ENCODE measurements at regions not wholly inside any gene's neighbourhood (a gene's known extent, or its start where the extent isn't known, plus 50 kb on each side); places are given as distances from the start of the nearest gene placed in this dataset.

- no peaks in the 10 kb centered on the region for H3K27me3 ChIP-seq
- H3K4me3 ChIP-seq (ENCODE audit: low read depth, low read length), result no peak overlapping the region
- no peaks in the 10 kb centered on the region for H3K4me1 ChIP-seq
- H3K36me3 ChIP-seq, result no peaks in the 10 kb centered on the region
- no peak for TF ChIP-seq CTCF (IDR thresholded peaks at IDR 0.05; ENCODE audit: low read depth, low read length)
- H3K9me3 ChIP-seq, result no peaks in the 10 kb centered on the region
- DNase-seq, result no peak
Measured at GRCh38 chr7:46725838-46726237, 804.8 kb upstream of the IGFBP3 start.

GRCh38 chr7:46725136-46725535 lies 804.1 kb upstream of the IGFBP3 start:
- Histone ChIP-seq H3K27me3 (no peaks in the 10 kb centered on the region), H3K4me1 (no peaks in the 10 kb centered on the region), H3K4me3 (ENCODE audit: low read depth, low read length) (no peak overlapping the region), H3K36me3 (no peaks in the 10 kb centered on the region), H3K9me3 (no peaks in the 10 kb centered on the region)
- TF ChIP-seq CTCF (IDR thresholded peaks at IDR 0.05; ENCODE audit: low read depth, low read length), result no peak
- DNase-seq, result no peak

- no peak overlapping the region for H3K4me3 ChIP-seq (ENCODE audit: low read depth, low read length)
- H3K27me3 ChIP-seq, result no peaks in the 10 kb centered on the region
- DNase-seq, result no peak
- H3K36me3 ChIP-seq, result no peaks in the 10 kb centered on the region
- H3K4me1 ChIP-seq, result no peaks in the 10 kb centered on the region
- TF ChIP-seq CTCF (IDR thresholded peaks at IDR 0.05; ENCODE audit: low read depth, low read length), result no peak
- no peaks in the 10 kb centered on the region for H3K9me3 ChIP-seq
Measured at GRCh38 chr7:46723742-46724141, 802.7 kb upstream of the IGFBP3 start.

- Histone ChIP-seq H3K27me3 (no peaks in the 10 kb centered on the region), H3K9me3 (no peaks in the 10 kb centered on the region), H3K4me3 (ENCODE audit: low read depth, low read length) (no peak overlapping the region), H3K36me3 (no peaks in the 10 kb centered on the region), H3K4me1 (no peaks in the 10 kb centered on the region)
- no peak for DNase-seq
- no peak for TF ChIP-seq CTCF (IDR thresholded peaks at IDR 0.05; ENCODE audit: low read depth, low read length)
Measured at GRCh38 chr7:46723003-46723402, 801.9 kb upstream of the IGFBP3 start.

GRCh38 chr7:46720761-46721160 lies 799.7 kb upstream of the IGFBP3 start:
- Histone ChIP-seq H3K27me3 (no peaks in the 10 kb centered on the region), H3K36me3 (no peaks in the 10 kb centered on the region), H3K4me1 (no peaks in the 10 kb centered on the region), H3K4me3 (ENCODE audit: low read depth, low read length) (no peak overlapping the region), H3K9me3 (no peaks in the 10 kb centered on the region)
- no peak for DNase-seq
- no peak for TF ChIP-seq CTCF (IDR thresholded peaks at IDR 0.05; ENCODE audit: low read depth, low read length)

GRCh38 chr7:46719616-46720015 lies 798.5 kb upstream of the IGFBP3 start:
- Histone ChIP-seq H3K4me3 (ENCODE audit: low read depth, low read length) (no peak overlapping the region), H3K4me1 (no peaks in the 10 kb centered on the region), H3K27me3 (no peaks in the 10 kb centered on the region), H3K9me3 (no peaks in the 10 kb centered on the region), H3K36me3 (no peaks in the 10 kb centered on the region)
- DNase-seq, result no peak
- TF ChIP-seq CTCF (IDR thresholded peaks at IDR 0.05; ENCODE audit: low read depth, low read length), result no peak

All from BE2C (cell line).